ENCODE measurements at regions not wholly inside any gene's neighbourhood (a gene's known extent, or its start where the extent isn't known, plus 50 kb on each side); places are given as distances from the start of the nearest gene placed in this dataset.

GRCh38 chr3:156024904-156025533 lies 95.4 kb upstream of the KCNAB1 start:
- no peak for TF ChIP-seq CTCF (IDR thresholded peaks at IDR 0.05; ENCODE audit: insufficient read depth, low read depth, low read length)
- no peak for TF ChIP-seq EZH2 (IDR thresholded peaks at IDR 0.05; ENCODE audit: insufficient read depth, low read length)

All from astrocyte (in vitro differentiated cells and primary cell).